Astrocyte of the cerebellum (primary cell): ENCODE measurements at regions not wholly inside any gene's neighbourhood (a gene's known extent, or its start where the extent isn't known, plus 50 kb on each side); places are given as distances from the start of the nearest gene placed in this dataset.
"Not testable (repeated sequence)": the region's sequence is repeated elsewhere in the genome, so short reads cannot be mapped to it uniquely, and the experiment has no call there.

Experiments
- DNase-seq: peaks from one replicate; pipeline ENCODE4 v3.0.0-alpha.2; 2011; ENCODE audit warnings: low read depth
- H3K4me3 ChIP-seq: 2 replicates; pipeline ENCODE4 v1.5.1; 2011; ENCODE audit warnings: mild to moderate bottlenecking, low read depth, low read length, moderate library complexity
- in situ Hi-C: cut with HindIII; loops from 2 replicates; pipeline ENCODE4 v1.10.0; 2017; ENCODE audit warnings: low sequenced_read_pairs
- TF ChIP-seq, protein P1 (sequence below): IDR thresholded peaks from 2 replicates; pipeline ENCODE4 v1.5.1; 2012; ENCODE audit warnings: low read length, low read depth, moderate library complexity, mild to moderate bottlenecking; ENCODE audit errors: missing control alignments

DNA sequence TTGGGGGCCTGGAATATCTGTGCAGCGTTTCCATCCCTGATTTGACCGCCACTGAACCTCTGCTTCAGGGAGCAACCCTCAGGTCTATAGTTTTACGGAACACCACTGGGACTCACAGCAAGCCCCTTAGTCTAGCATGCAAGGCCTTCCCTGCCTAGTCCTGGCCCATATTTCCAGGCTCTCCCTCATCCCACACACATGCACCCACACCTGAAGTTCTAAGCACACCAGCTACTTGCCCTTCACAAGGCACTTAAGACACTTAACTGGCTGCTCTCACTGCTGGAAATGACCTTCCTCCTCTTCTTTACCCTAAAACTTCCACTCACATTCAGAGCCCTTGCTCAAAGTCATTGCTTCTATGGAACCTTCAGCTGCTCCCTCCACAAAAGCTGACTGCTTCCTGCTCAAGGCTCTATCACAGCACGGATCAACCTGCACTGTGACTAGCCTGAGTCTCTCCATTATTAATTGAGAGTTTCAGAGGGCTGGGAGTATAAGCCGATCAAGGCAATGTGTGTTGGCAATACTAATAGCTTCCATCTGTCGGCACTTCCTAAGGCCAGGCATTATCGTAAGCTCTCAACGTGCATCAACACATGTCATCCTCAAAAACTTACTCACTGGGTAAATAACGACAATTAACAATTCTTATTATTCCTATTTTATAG is 84.3 kb downstream of the RRAGC start:
- no peak overlapping the region for H3K4me3 ChIP-seq
- TF ChIP-seq, protein P1, sequence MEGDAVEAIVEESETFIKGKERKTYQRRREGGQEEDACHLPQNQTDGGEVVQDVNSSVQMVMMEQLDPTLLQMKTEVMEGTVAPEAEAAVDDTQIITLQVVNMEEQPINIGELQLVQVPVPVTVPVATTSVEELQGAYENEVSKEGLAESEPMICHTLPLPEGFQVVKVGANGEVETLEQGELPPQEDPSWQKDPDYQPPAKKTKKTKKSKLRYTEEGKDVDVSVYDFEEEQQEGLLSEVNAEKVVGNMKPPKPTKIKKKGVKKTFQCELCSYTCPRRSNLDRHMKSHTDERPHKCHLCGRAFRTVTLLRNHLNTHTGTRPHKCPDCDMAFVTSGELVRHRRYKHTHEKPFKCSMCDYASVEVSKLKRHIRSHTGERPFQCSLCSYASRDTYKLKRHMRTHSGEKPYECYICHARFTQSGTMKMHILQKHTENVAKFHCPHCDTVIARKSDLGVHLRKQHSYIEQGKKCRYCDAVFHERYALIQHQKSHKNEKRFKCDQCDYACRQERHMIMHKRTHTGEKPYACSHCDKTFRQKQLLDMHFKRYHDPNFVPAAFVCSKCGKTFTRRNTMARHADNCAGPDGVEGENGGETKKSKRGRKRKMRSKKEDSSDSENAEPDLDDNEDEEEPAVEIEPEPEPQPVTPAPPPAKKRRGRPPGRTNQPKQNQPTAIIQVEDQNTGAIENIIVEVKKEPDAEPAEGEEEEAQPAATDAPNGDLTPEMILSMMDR: no peak
- in situ Hi-C loops: no loop called here
- no peak for DNase-seq

GRCh38 chr1:38773483-38773882 is 86.1 kb downstream of the RRAGC start:
- no peak overlapping the region for H3K4me3 ChIP-seq
- in situ Hi-C loops: no loop called here
- TF ChIP-seq, protein P1: no peak
- no peak for DNase-seq

DNA sequence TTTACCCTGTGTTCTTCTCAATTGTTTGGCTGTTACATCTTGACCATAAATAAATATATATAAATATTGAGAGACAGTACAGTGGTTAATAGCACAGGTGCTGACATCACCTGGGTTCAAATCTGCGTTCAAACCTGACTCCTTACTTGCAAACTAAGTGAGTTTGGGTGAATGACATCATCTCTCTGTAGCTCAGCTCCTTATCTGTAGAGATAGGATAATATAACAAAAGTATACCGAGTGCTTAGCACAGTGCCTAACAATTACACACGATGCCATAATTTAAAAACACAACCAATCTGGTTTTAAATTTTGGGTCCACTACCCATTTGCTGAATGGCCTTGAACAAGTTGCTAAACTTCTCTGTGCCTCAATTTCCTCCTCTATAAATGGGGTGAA is 86.6 kb downstream of the RRAGC start:
- H3K4me3 ChIP-seq: no peak overlapping the region
- TF ChIP-seq, protein P1: no peak
- DNase-seq: no peak
- in situ Hi-C loops: no loop called here

- in situ Hi-C loops: no loop called here
- H3K4me3 ChIP-seq: no peak overlapping the region
- TF ChIP-seq, protein P1: no peak
- DNase-seq: no peak
These were observed 87.5 kb downstream of the RRAGC start for GRCh38 chr1:38772026-38772425.

GRCh38 chr1:38770516-38771173 is 88.9 kb downstream of the RRAGC start:
- in situ Hi-C loops, DNase-seq, H3K4me3 ChIP-seq: not testable (repeated sequence)

- in situ Hi-C loops: no loop called here
- no peak for DNase-seq
- TF ChIP-seq, protein P1: no peak
- no peak overlapping the region for H3K4me3 ChIP-seq
These were observed 93.4 kb downstream of the RRAGC start for GRCh38 chr1:38766125-38766524.

DNA sequence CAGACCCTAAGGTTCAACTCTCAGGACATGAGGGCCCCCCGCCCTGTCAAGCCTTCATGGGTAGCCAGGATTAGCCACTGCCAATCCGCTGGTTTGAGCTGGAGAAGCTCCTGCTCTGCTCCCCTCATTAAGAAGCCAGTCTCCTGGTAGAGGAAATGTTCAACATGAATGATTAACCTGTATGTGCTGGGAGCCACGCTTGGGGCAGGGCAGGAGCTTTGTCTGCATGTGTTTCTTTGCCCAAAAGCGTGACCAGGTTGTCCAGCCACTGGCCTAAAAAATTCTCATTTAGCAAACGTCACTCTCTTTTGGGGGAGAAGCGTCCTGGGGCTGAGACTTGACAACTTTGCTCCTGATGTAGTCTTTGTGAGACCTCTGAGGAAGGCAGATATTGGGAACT is 96.5 kb downstream of the RRAGC start:
- TF ChIP-seq, protein P1: no peak
- H3K4me3 ChIP-seq: no peak overlapping the region
- no peak for DNase-seq
- in situ Hi-C loops: no loop called here
